Liver (tissue), 8 donors: ENCODE measurements at regions not wholly inside any gene's neighbourhood (a gene's known extent, or its start where the extent isn't known, plus 50 kb on each side); places are given as distances from the start of the nearest gene placed in this dataset.

Experiments
- DNase-seq: peaks from one replicate; pipeline ENCODE4 v3.0.0-alpha.2; 2017; ENCODE audit warnings: low spot score
- H3K27ac ChIP-seq, 2 donors: one replicate each; pipeline ENCODE4 v1.7.0; 2013; ENCODE audit warnings: inconsistent platforms in 2 of 2, low read length in 2 of 2, control low read depth in 1 of 2, low read depth in 1 of 2, mild to moderate bottlenecking in 1 of 2
- H3K27me3 ChIP-seq, 4 donors: one replicate each; pipeline versions ENCODE4 v1.6.1 to v1.7.0; 2013; ENCODE audit warnings: low read length in 3 of 4, inconsistent platforms in 1 of 4, mild to moderate bottlenecking in 1 of 4, moderate library complexity in 1 of 4; ENCODE audit not compliant: control insufficient read depth in 4 of 4, insufficient read depth in 4 of 4
- H3K36me3 ChIP-seq, 4 donors: one replicate each; pipeline versions ENCODE4 v1.6.1 to v1.7.0; 2013; ENCODE audit warnings: low read length in 3 of 4, mild to moderate bottlenecking in 3 of 4, low read depth in 1 of 4, moderate library complexity in 1 of 4; ENCODE audit not compliant: control insufficient read depth in 4 of 4, insufficient read depth in 3 of 4
- H3K4me1 ChIP-seq, 4 donors: one replicate each; pipeline versions ENCODE4 v1.6.1 to v1.7.0; 2013; ENCODE audit warnings: low read length in 3 of 4, mild to moderate bottlenecking in 3 of 4, moderate library complexity in 1 of 4; ENCODE audit not compliant: control insufficient read depth in 4 of 4, insufficient read depth in 4 of 4
- H3K4me3 ChIP-seq, 3 donors: one replicate each; pipeline versions ENCODE4 v1.6.1 to v1.7.0; 2013; ENCODE audit warnings: low read length in 3 of 3, control low read depth in 1 of 3, low read depth in 1 of 3, mild to moderate bottlenecking in 1 of 3
- H3K9ac ChIP-seq, 2 donors: one replicate each; pipeline ENCODE4 v1.7.0; 2013; ENCODE audit warnings: low read length in 2 of 2, mild to moderate bottlenecking in 2 of 2, moderate library complexity in 2 of 2, control low read depth in 1 of 2, low read depth in 1 of 2
- H3K9me3 ChIP-seq, 4 donors: one replicate each; pipeline versions ENCODE4 v1.6.1 to v1.7.0; 2013; ENCODE audit warnings: low read length in 3 of 4; ENCODE audit not compliant: control insufficient read depth in 4 of 4
- ATF3 ChIP-seq: IDR thresholded peaks from 2 replicates; pipeline ENCODE4 v1.6.1; 2016; ENCODE audit warnings: antibody characterized with exemption
- CTCF ChIP-seq: fragments of 150-350 bp; IDR thresholded peaks from 2 replicates; pipeline ENCODE4 v1.5.1; 2017; ENCODE audit warnings: improper control_type of control experiment, low read depth, low read length; ENCODE audit not compliant: missing input control
- FOXA1 ChIP-seq: IDR thresholded peaks from 2 replicates; pipeline ENCODE4 v1.6.1; 2016; ENCODE audit warnings: antibody characterized with exemption
- FOXA2 ChIP-seq: IDR thresholded peaks from 2 replicates; pipeline ENCODE4 v1.6.1; 2016; ENCODE audit warnings: antibody characterized with exemption
- GABPA ChIP-seq, 2 donors: IDR thresholded peaks in 1 of 2; conservative IDR thresholded peaks in 1 of 2; 2 replicates each; pipeline ENCODE4 v1.6.1; 2016; ENCODE audit warnings: antibody characterized with exemption in 2 of 2, mild to moderate bottlenecking in 1 of 2, moderate library complexity in 1 of 2
- HNF4A ChIP-seq, 2 donors: conservative IDR thresholded peaks; 2 replicates each; pipeline ENCODE4 v1.6.1; 2016; ENCODE audit warnings: antibody characterized with exemption in 2 of 2, mild to moderate bottlenecking in 2 of 2
- HNF4G ChIP-seq: IDR thresholded peaks from 2 replicates; pipeline ENCODE4 v1.6.1; 2016; ENCODE audit warnings: antibody characterized with exemption
- JUND ChIP-seq, 2 donors: IDR thresholded peaks; 2 replicates each; pipeline ENCODE4 v1.6.1; 2016; ENCODE audit warnings: antibody characterized with exemption in 2 of 2
- MAX ChIP-seq: IDR thresholded peaks from 2 replicates; pipeline ENCODE4 v1.6.1; 2016; ENCODE audit warnings: antibody characterized with exemption
- NR2F2 ChIP-seq: IDR thresholded peaks from 2 replicates; pipeline ENCODE4 v1.6.1; 2016; ENCODE audit warnings: antibody characterized with exemption
- RAD21 ChIP-seq, 2 donors: IDR thresholded peaks; 2 replicates each; pipeline ENCODE4 v1.6.1; 2016; ENCODE audit warnings: antibody characterized with exemption in 2 of 2, mild to moderate bottlenecking in 2 of 2
- RXRA ChIP-seq, 2 donors: IDR thresholded peaks; 2 replicates each; pipeline ENCODE4 v1.6.1; 2017 to 2018; ENCODE audit warnings: antibody characterized with exemption in 2 of 2, mild to moderate bottlenecking in 1 of 2
- SP1 ChIP-seq: IDR thresholded peaks from 2 replicates; pipeline ENCODE4 v1.6.1; 2018; ENCODE audit warnings: antibody characterized with exemption, mild to moderate bottlenecking
- TAF1 ChIP-seq: conservative IDR thresholded peaks from 2 replicates; pipeline ENCODE4 v1.6.1; 2016; ENCODE audit warnings: antibody characterized with exemption, mild to moderate bottlenecking
- YY1 ChIP-seq: IDR thresholded peaks from 2 replicates; pipeline ENCODE4 v1.6.1; 2016; ENCODE audit warnings: antibody characterized with exemption, mild to moderate bottlenecking
- ZBTB33 ChIP-seq: IDR thresholded peaks from 2 replicates; pipeline ENCODE4 v1.6.1; 2016; ENCODE audit warnings: antibody characterized with exemption
- WGBS: extraction: QIAGEN DNeasy Blood & Tissue Kit; methylation state at CpG from one replicate; pipeline ENCODE4 v1.1.7; 2013; 5-methylcytosine and 5-hydroxymethylcytosine counted together
- TF ChIP-seq, protein P1 (sequence below): IDR thresholded peaks from 2 replicates; pipeline ENCODE4 v1.6.1; 2016; ENCODE audit warnings: antibody characterized with exemption, mild to moderate bottlenecking
- donor health status: healthy.
- donor health status: healthy.
- donor health status: healthy.
- donor health status: healthy.
- donor health status: healthy.

DNA sequence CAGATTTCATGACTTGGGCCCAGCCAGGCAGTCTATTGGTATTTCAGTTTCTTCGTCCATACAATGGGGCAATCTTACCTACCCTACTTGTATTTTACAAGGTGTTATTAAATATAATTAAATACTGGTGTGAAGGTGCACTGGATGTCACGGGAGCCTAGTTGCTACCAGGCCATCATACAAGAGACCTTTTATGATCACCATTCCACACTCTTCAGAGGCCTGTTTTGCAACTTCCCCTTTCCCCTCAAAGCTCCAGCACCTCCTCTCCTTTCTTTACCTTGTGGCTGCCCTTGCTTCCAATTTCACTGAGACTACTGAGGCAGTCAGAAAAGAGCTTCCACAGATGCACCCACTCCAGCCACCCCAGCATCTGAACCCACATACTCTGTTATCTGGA lies 93.8 kb upstream of the HELT start:
- H3K27me3 ChIP-seq, result no peaks in the 10 kb centered on the region
- 90% methylated on average over 2 of the region's 2 CpGs for WGBS
- H3K9me3 ChIP-seq, result no peaks in the 10 kb centered on the region
- no peak overlapping the region for H3K4me3 ChIP-seq
- no peaks in the 10 kb centered on the region for H3K4me1 ChIP-seq
- no peak for DNase-seq
- no peaks in the 10 kb centered on the region for H3K36me3 ChIP-seq
- no peak overlapping the region for H3K9ac ChIP-seq
- TF ChIP-seq, protein P1, sequence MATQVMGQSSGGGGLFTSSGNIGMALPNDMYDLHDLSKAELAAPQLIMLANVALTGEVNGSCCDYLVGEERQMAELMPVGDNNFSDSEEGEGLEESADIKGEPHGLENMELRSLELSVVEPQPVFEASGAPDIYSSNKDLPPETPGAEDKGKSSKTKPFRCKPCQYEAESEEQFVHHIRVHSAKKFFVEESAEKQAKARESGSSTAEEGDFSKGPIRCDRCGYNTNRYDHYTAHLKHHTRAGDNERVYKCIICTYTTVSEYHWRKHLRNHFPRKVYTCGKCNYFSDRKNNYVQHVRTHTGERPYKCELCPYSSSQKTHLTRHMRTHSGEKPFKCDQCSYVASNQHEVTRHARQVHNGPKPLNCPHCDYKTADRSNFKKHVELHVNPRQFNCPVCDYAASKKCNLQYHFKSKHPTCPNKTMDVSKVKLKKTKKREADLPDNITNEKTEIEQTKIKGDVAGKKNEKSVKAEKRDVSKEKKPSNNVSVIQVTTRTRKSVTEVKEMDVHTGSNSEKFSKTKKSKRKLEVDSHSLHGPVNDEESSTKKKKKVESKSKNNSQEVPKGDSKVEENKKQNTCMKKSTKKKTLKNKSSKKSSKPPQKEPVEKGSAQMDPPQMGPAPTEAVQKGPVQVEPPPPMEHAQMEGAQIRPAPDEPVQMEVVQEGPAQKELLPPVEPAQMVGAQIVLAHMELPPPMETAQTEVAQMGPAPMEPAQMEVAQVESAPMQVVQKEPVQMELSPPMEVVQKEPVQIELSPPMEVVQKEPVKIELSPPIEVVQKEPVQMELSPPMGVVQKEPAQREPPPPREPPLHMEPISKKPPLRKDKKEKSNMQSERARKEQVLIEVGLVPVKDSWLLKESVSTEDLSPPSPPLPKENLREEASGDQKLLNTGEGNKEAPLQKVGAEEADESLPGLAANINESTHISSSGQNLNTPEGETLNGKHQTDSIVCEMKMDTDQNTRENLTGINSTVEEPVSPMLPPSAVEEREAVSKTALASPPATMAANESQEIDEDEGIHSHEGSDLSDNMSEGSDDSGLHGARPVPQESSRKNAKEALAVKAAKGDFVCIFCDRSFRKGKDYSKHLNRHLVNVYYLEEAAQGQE, result no peak
- TF ChIP-seq YY1, result no peak
- no peak for TF ChIP-seq CTCF
- TF ChIP-seq HNF4G, result no peak
- TF ChIP-seq HNF4A (conservative IDR thresholded peaks at IDR 0.05), result no peak
- TF ChIP-seq NR2F2, result no peak
- no peak for TF ChIP-seq MAX
- TF ChIP-seq JUND (IDR thresholded peaks at IDR 0.05), result no peak
- no peak for TF ChIP-seq SP1
- no peak for TF ChIP-seq TAF1
- TF ChIP-seq FOXA1, result no peak
- no peak for TF ChIP-seq ZBTB33
- TF ChIP-seq ATF3, result no peak
- no peak for TF ChIP-seq FOXA2
- no peak for TF ChIP-seq RXRA (IDR thresholded peaks at IDR 0.05)
- H3K27ac ChIP-seq, result no peak overlapping the region

DNA sequence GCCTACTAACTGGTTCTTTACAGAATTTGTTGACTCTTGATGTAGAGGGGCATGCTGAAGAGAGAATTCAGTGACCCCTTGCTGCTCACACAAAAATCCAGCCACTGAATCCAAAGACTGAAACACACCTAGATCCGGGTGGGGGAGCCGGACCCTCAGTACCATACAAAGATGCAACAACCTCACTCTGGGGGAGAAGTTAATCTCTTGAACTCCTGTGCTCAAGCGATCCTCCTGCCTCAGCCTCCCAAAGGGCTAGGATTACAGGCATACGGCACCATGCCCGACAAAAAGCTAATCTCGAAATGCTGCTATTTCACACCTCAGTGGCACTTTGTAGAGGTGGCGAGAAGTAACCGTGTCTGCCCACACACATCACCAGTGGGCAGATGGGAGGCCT lies 88.8 kb upstream of the HELT start:
- DNase-seq, result no peak
- no peaks in the 10 kb centered on the region for H3K27me3 ChIP-seq
- H3K27ac ChIP-seq, result no peak overlapping the region
- 97% methylated on average over 8 of the region's 8 CpGs for WGBS
- TF ChIP-seq GABPA (IDR thresholded peaks at IDR 0.05 in 1 of 2, conservative IDR thresholded peaks at IDR 0.05 in 1 of 2) (no peak), FOXA1 (no peak), RAD21 (IDR thresholded peaks at IDR 0.05) (no peak), YY1 (no peak), ZBTB33 (no peak), MAX (no peak), ATF3 (no peak), NR2F2 (no peak), TAF1 (no peak), JUND (IDR thresholded peaks at IDR 0.05) (no peak)
- H3K4me3 ChIP-seq, result no peak overlapping the region
- H3K4me1 ChIP-seq, result no peaks in the 10 kb centered on the region
- no peaks in the 10 kb centered on the region for H3K36me3 ChIP-seq
- no peaks in the 10 kb centered on the region for H3K9me3 ChIP-seq
- H3K9ac ChIP-seq, result no peak overlapping the region
